Activated naive CD4-positive, alpha-beta T cell treated with anti-CD3 and anti-CD28 coated beads for 36 hours (primary cell): ENCODE measurements at regions not wholly inside any gene's neighbourhood (a gene's known extent, or its start where the extent isn't known, plus 50 kb on each side); places are given as distances from the start of the nearest gene placed in this dataset.
A peak's percentile ranks its signal among the peaks of the same experiment; 100 is the strongest.
"Not testable (repeated sequence)": the region's sequence is repeated elsewhere in the genome, so short reads cannot be mapped to it uniquely, and the experiment has no call there.

Source experiments
- CTCF ChIA-PET: fragments of 350-600 bp; sonication (Branson Sonifier 250); formaldehyde crosslinking; loops from one replicate; lab custom pipeline; 2021; ENCODE audit warnings: antibody characterized with exemption; lab: Charles Lee
- DNase-seq: peaks from one replicate; pipeline ENCODE4 v3.0.0-alpha.2; 2020
- H3K27ac Mint-ChIP-seq: one replicate; pipeline ENCODE4 v1.8.0; 2021; ENCODE audit warnings: mild to moderate bottlenecking, mixed read lengths
- H3K27me3 Mint-ChIP-seq: one replicate; pipeline ENCODE4 v1.8.0; 2021; ENCODE audit warnings: low read depth, mixed read lengths
- H3K36me3 Mint-ChIP-seq: one replicate; pipeline ENCODE4 v1.8.0; 2021; ENCODE audit warnings: low read depth, mixed read lengths
- H3K4me1 Mint-ChIP-seq: one replicate; pipeline ENCODE4 v1.8.0; 2021; ENCODE audit warnings: low read depth, mixed read lengths
- H3K4me3 Mint-ChIP-seq: one replicate; pipeline ENCODE4 v1.8.0; 2021; ENCODE audit warnings: mild to moderate bottlenecking, moderate library complexity, mixed read lengths
- H3K9me3 Mint-ChIP-seq: one replicate; pipeline ENCODE4 v1.8.0; 2021; ENCODE audit warnings: mixed read lengths
- intact Hi-C: fragments of 100-400 bp; cut with micrococcal nuclease; formaldehyde crosslinking; loops from one replicate; pipeline ENCODE4 v1.15.1; 2023

GRCh38 chr15:31433091-31433490 is 106.5 kb downstream of the KLF13 start:
- Mint-ChIP-seq H3K36me3 (no peaks in the 10 kb centered on the region), H3K4me3 (no peak overlapping the region), H3K27ac (no peak overlapping the region), H3K9me3 (no peaks in the 10 kb centered on the region), H3K27me3 (no peaks in the 10 kb centered on the region), H3K4me1 (peaks cover 63% of the 10 kb centered on the region)
- CTCF ChIA-PET: interaction anchor here (0.8 to 10.5 kb wide), 5 partner anchors 11 to 87 kb away, joined by 3 to 348 read pairs (median 6); no protein-coding TSS in a partner anchor
- intact Hi-C loops: no loop called here
- no peak for DNase-seq

GRCh38 chr15:31433574-31433973 is 106.9 kb downstream of the KLF13 start:
- CTCF ChIA-PET: interaction anchor here (0.9 to 10.5 kb wide), 10 partner anchors 11 to 233 kb away, joined by 3 to 348 read pairs (median 11); no protein-coding TSS in a partner anchor
- Mint-ChIP-seq H3K4me1 (peaks cover 68% of the 10 kb centered on the region), H3K36me3 (no peaks in the 10 kb centered on the region), H3K27me3 (no peaks in the 10 kb centered on the region), H3K4me3 (no peak overlapping the region), H3K27ac (peak overlapping the region; percentile 95), H3K9me3 (no peaks in the 10 kb centered on the region)
- intact Hi-C loops: no loop called here
- DNase-seq: no peak

- Mint-ChIP-seq H3K36me3 (no peaks in the 10 kb centered on the region), H3K4me1 (peaks cover 70% of the 10 kb centered on the region), H3K4me3 (peak overlapping the region; percentile 61), H3K27me3 (no peaks in the 10 kb centered on the region), H3K9me3 (no peaks in the 10 kb centered on the region), H3K27ac (peak overlapping the region; percentile 95)
- intact Hi-C loops: no loop called here
- CTCF ChIA-PET: interaction anchor here (0.9 to 10.5 kb wide), 34 partner anchors 10 to 234 kb away, joined by 3 to 348 read pairs (median 6); no protein-coding TSS in a partner anchor
- no peak for DNase-seq
Observed at GRCh38 chr15:31434275-31434587, 107.6 kb downstream of the KLF13 start.

- intact Hi-C loops: loop anchor here (1.0 to 5.0 kb wide), 18 partner anchors 25 to 531 kb away; partner anchors contain the start of genes FAN1 and MTMR10
- H3K27me3 Mint-ChIP-seq: no peaks in the 10 kb centered on the region
- peak overlapping the region; percentile 61 for H3K4me3 Mint-ChIP-seq
- peaks cover 74% of the 10 kb centered on the region for H3K4me1 Mint-ChIP-seq
- H3K36me3 Mint-ChIP-seq: no peaks in the 10 kb centered on the region
- CTCF ChIA-PET: interaction anchor here (0.8 to 10.5 kb wide), 39 partner anchors 10 to 234 kb away, joined by 3 to 348 read pairs (median 6); no protein-coding TSS in a partner anchor
- peak; percentile 94 for DNase-seq
- peak overlapping the region; percentile 95 for H3K27ac Mint-ChIP-seq
- no peaks in the 10 kb centered on the region for H3K9me3 Mint-ChIP-seq
Observed at GRCh38 chr15:31434588-31435260, 108.1 kb downstream of the KLF13 start.

GRCh38 chr15:31435261-31435911 is 108.8 kb downstream of the KLF13 start:
- H3K27ac Mint-ChIP-seq: peak overlapping the region; percentile 95
- CTCF ChIA-PET: interaction anchor here (0.6 to 10.5 kb wide), 40 partner anchors 11 to 235 kb away, joined by 3 to 348 read pairs (median 6); no protein-coding TSS in a partner anchor

GRCh38 chr15:31435912-31436628 is 109.4 kb downstream of the KLF13 start:
- Mint-ChIP-seq H3K9me3 (no peaks in the 10 kb centered on the region), H3K4me1 (peaks cover 67% of the 10 kb centered on the region), H3K36me3 (no peaks in the 10 kb centered on the region), H3K4me3 (peak overlapping the region; percentile 61), H3K27me3 (no peaks in the 10 kb centered on the region), H3K27ac (peak overlapping the region; percentile 95)
- CTCF ChIA-PET: interaction anchor here (0.6 to 10.5 kb wide), 24 partner anchors 23 to 235 kb away, joined by 3 to 348 read pairs (median 6); no protein-coding TSS in a partner anchor
- intact Hi-C loops: loop anchor here (1.0 to 5.0 kb wide), 18 partner anchors 23 to 533 kb away; partner anchors contain the start of genes FAN1 and MTMR10
- DNase-seq: peak; percentile 54

More at GRCh38 chr15:31435261-31435911, 108.8 kb downstream of the KLF13 start:
- DNase-seq: peak; percentile 93
- Mint-ChIP-seq H3K4me1 (peaks cover 69% of the 10 kb centered on the region), H3K27me3 (no peaks in the 10 kb centered on the region), H3K36me3 (no peaks in the 10 kb centered on the region), H3K9me3 (no peaks in the 10 kb centered on the region), H3K4me3 (peak overlapping the region; percentile 61)
- intact Hi-C loops: loop anchor here (1.0 to 5.0 kb wide), 18 partner anchors 24 to 532 kb away; partner anchors contain the start of genes FAN1 and MTMR10

- Mint-ChIP-seq H3K36me3 (no peaks in the 10 kb centered on the region), H3K4me3 (no peak overlapping the region), H3K4me1 (peaks cover 67% of the 10 kb centered on the region), H3K27me3 (no peaks in the 10 kb centered on the region), H3K9me3 (no peaks in the 10 kb centered on the region), H3K27ac (peak overlapping the region; percentile 54)
- DNase-seq: peak; percentile 51
- CTCF ChIA-PET: interaction anchor here (0.6 to 10.5 kb wide), 16 partner anchors 11 to 237 kb away, joined by 3 to 348 read pairs (median 7); no protein-coding TSS in a partner anchor
- intact Hi-C loops: loop anchor here (5.0 kb wide), 3 partner anchors 310 to 445 kb away; partner anchors contain the start of gene MTMR10
Observed at GRCh38 chr15:31437686-31438085, 111.1 kb downstream of the KLF13 start.

GRCh38 chr15:31438601-31439265 is 112.1 kb downstream of the KLF13 start:
- no peak for DNase-seq
- Mint-ChIP-seq H3K27me3 (no peaks in the 10 kb centered on the region), H3K9me3 (no peaks in the 10 kb centered on the region), H3K4me3 (no peak overlapping the region), H3K36me3 (no peaks in the 10 kb centered on the region), H3K27ac (peak overlapping the region; percentile 33), H3K4me1 (peaks cover 66% of the 10 kb centered on the region)
- intact Hi-C loops: loop anchor here (1.0 to 5.0 kb wide), 4 partner anchors 50 to 446 kb away; partner anchors contain the start of gene MTMR10
- CTCF ChIA-PET: interaction anchor here (0.6 to 10.5 kb wide), 18 partner anchors 10 to 273 kb away, joined by 3 to 348 read pairs (median 7); no protein-coding TSS in a partner anchor

- H3K36me3 Mint-ChIP-seq: no peaks in the 10 kb centered on the region
- H3K4me1 Mint-ChIP-seq: peaks cover 63% of the 10 kb centered on the region
- intact Hi-C loops: loop anchor here (1.0 to 5.0 kb wide), 4 partner anchors 49 to 447 kb away; partner anchors contain the start of gene MTMR10
- H3K9me3 Mint-ChIP-seq: no peaks in the 10 kb centered on the region
- H3K4me3 Mint-ChIP-seq: no peak overlapping the region
- H3K27ac Mint-ChIP-seq: no peak overlapping the region
- peak; percentile 80 for DNase-seq
- no peaks in the 10 kb centered on the region for H3K27me3 Mint-ChIP-seq
- CTCF ChIA-PET: interaction anchor here (0.6 to 10.5 kb wide), 21 partner anchors 9 to 413 kb away, joined by 3 to 348 read pairs (median 4); no protein-coding TSS in a partner anchor
Observed at GRCh38 chr15:31439328-31439727, 112.7 kb downstream of the KLF13 start.

GRCh38 chr15:31440216-31440615 is 113.6 kb downstream of the KLF13 start:
- H3K36me3 Mint-ChIP-seq, H3K27me3 Mint-ChIP-seq: not testable (repeated sequence)
- peaks cover 56% of the 10 kb centered on the region for H3K4me1 Mint-ChIP-seq

GRCh38 chr15:31440754-31441311 is 114.2 kb downstream of the KLF13 start:
- intact Hi-C loops: no loop called here
- Mint-ChIP-seq H3K36me3 (no peaks in the 10 kb centered on the region), H3K27ac (no peak overlapping the region), H3K4me1 (peaks cover 50% of the 10 kb centered on the region), H3K9me3 (no peaks in the 10 kb centered on the region), H3K4me3 (peak overlapping the region; percentile 64), H3K27me3 (no peaks in the 10 kb centered on the region)
- peak; percentile 40 for DNase-seq
- CTCF ChIA-PET: interaction anchor here (0.5 to 10.5 kb wide), 11 partner anchors 11 to 232 kb away, joined by 3 to 348 read pairs (median 27); no protein-coding TSS in a partner anchor

More at GRCh38 chr15:31440216-31440615, 113.6 kb downstream of the KLF13 start:
- H3K27ac Mint-ChIP-seq, DNase-seq, intact Hi-C loops, H3K9me3 Mint-ChIP-seq: not testable (repeated sequence)
- peak overlapping the region; percentile 64 for H3K4me3 Mint-ChIP-seq
- CTCF ChIA-PET: interaction anchor here (0.6 to 10.5 kb wide), 21 partner anchors 8 to 240 kb away, joined by 3 to 348 read pairs (median 4); no protein-coding TSS in a partner anchor
